ENCODE measurements at regions not wholly inside any gene's neighbourhood (a gene's known extent, or its start where the extent isn't known, plus 50 kb on each side); places are given as distances from the start of the nearest gene placed in this dataset.
"Not testable (repeated sequence)": the region's sequence is repeated elsewhere in the genome, so short reads cannot be mapped to it uniquely, and the experiment has no call there.

- intact Hi-C loops (cut with DNase I) = no loop called here
- no peak for DNase-seq
These were observed 388.8 kb downstream of the ZFHX3 start for GRCh38 chr16:72658888-72659717.

GRCh38 chr16:72657791-72658190, 390.1 kb downstream of the ZFHX3 start:
- intact Hi-C loops (cut with DNase I) = no loop called here

GRCh38 chr16:72657164-72657563, 390.8 kb downstream of the ZFHX3 start:
- intact Hi-C loops (cut with DNase I) = no loop called here
- no peak for DNase-seq

More at GRCh38 chr16:72657791-72658190, 390.1 kb downstream of the ZFHX3 start:
- no peak for DNase-seq

- intact Hi-C loops (cut with DNase I) = no loop called here
- no peak for DNase-seq
These were observed 393.4 kb downstream of the ZFHX3 start for GRCh38 chr16:72654535-72654934.

GRCh38 chr16:72649254-72649944, 398.5 kb downstream of the ZFHX3 start:
- no peak for DNase-seq
- intact Hi-C loops (cut with DNase I) = no loop called here

GRCh38 chr16:72646615-72647014, 401.3 kb downstream of the ZFHX3 start:
- no peak for DNase-seq
- intact Hi-C loops (cut with DNase I) = no loop called here

GRCh38 chr16:72645538-72645937, 402.4 kb downstream of the ZFHX3 start:
- DNase-seq = no peak
- intact Hi-C loops (cut with DNase I) = no loop called here

- intact Hi-C loops (cut with DNase I) = no loop called here
- DNase-seq = no peak
These were observed 403.0 kb downstream of the ZFHX3 start for GRCh38 chr16:72644911-72645310.

- intact Hi-C loops (cut with DNase I) = no loop called here
- DNase-seq = no peak
These were observed 408.4 kb downstream of the ZFHX3 start for GRCh38 chr16:72639494-72639893.

- DNase-seq = no peak
- intact Hi-C loops (cut with DNase I) = no loop called here
These were observed 410.6 kb downstream of the ZFHX3 start for GRCh38 chr16:72637306-72637705.

- intact Hi-C loops (cut with DNase I) = no loop called here
- no peak for DNase-seq
These were observed 412.2 kb downstream of the ZFHX3 start for GRCh38 chr16:72635694-72636093.

GRCh38 chr16:72635104-72635503, 412.8 kb downstream of the ZFHX3 start:
- DNase-seq = no peak
- intact Hi-C loops (cut with DNase I) = no loop called here

- not testable (repeated sequence) for DNase-seq
These were observed 420.6 kb downstream of the ZFHX3 start for GRCh38 chr16:72627182-72627896.

GRCh38 chr16:72626623-72627022, 421.3 kb downstream of the ZFHX3 start:
- no peak for DNase-seq
- intact Hi-C loops (cut with DNase I) = no loop called here

More at GRCh38 chr16:72627182-72627896, 420.6 kb downstream of the ZFHX3 start:
- intact Hi-C loops (cut with DNase I) = not testable (repeated sequence)

- no peak for DNase-seq
- intact Hi-C loops (cut with DNase I) = no loop called here
These were observed 426.3 kb downstream of the ZFHX3 start for GRCh38 chr16:72621651-72622050.

GRCh38 chr16:72620853-72621252, 427.1 kb downstream of the ZFHX3 start:
- no peak for DNase-seq
- intact Hi-C loops (cut with DNase I) = no loop called here

- no peak for DNase-seq
- intact Hi-C loops (cut with DNase I) = no loop called here
These were observed 427.6 kb downstream of the ZFHX3 start for GRCh38 chr16:72620348-72620747.

GRCh38 chr16:72615856-72616255, 432.1 kb downstream of the ZFHX3 start:
- no peak for DNase-seq
- intact Hi-C loops (cut with DNase I) = no loop called here

- no peak for DNase-seq
- intact Hi-C loops (cut with DNase I) = no loop called here
These were observed 435.2 kb downstream of the ZFHX3 start for GRCh38 chr16:72612718-72613117.

GRCh38 chr16:72612256-72612655, 435.7 kb downstream of the ZFHX3 start:
- DNase-seq = no peak
- intact Hi-C loops (cut with DNase I) = no loop called here
